Liver (tissue), 7 donors: ENCODE measurements at regions not wholly inside any gene's neighbourhood (a gene's known extent, or its start where the extent isn't known, plus 50 kb on each side); places are given as distances from the start of the nearest gene placed in this dataset.

ENCODE experiments used
- DNase-seq: peaks from one replicate; pipeline ENCODE4 v3.0.0-alpha.2; 2017; ENCODE audit warnings: low spot score
- H3K27ac ChIP-seq, 2 donors: one replicate each; pipeline ENCODE4 v1.7.0; 2013; ENCODE audit warnings: inconsistent platforms in 2 of 2, low read length in 2 of 2, control low read depth in 1 of 2, low read depth in 1 of 2, mild to moderate bottlenecking in 1 of 2
- H3K27me3 ChIP-seq, 4 donors: one replicate each; pipeline versions ENCODE4 v1.6.1 to v1.7.0; 2013; ENCODE audit warnings: low read length in 3 of 4, inconsistent platforms in 1 of 4, mild to moderate bottlenecking in 1 of 4, moderate library complexity in 1 of 4; ENCODE audit not compliant: control insufficient read depth in 4 of 4, insufficient read depth in 4 of 4
- H3K36me3 ChIP-seq, 4 donors: one replicate each; pipeline versions ENCODE4 v1.6.1 to v1.7.0; 2013; ENCODE audit warnings: low read length in 3 of 4, mild to moderate bottlenecking in 3 of 4, low read depth in 1 of 4, moderate library complexity in 1 of 4; ENCODE audit not compliant: control insufficient read depth in 4 of 4, insufficient read depth in 3 of 4
- H3K4me1 ChIP-seq, 4 donors: one replicate each; pipeline versions ENCODE4 v1.6.1 to v1.7.0; 2013; ENCODE audit warnings: low read length in 3 of 4, mild to moderate bottlenecking in 3 of 4, moderate library complexity in 1 of 4; ENCODE audit not compliant: control insufficient read depth in 4 of 4, insufficient read depth in 4 of 4
- H3K4me3 ChIP-seq, 3 donors: one replicate each; pipeline versions ENCODE4 v1.6.1 to v1.7.0; 2013; ENCODE audit warnings: low read length in 3 of 3, control low read depth in 1 of 3, low read depth in 1 of 3, mild to moderate bottlenecking in 1 of 3
- H3K9ac ChIP-seq, 2 donors: one replicate each; pipeline ENCODE4 v1.7.0; 2013; ENCODE audit warnings: low read length in 2 of 2, mild to moderate bottlenecking in 2 of 2, moderate library complexity in 2 of 2, control low read depth in 1 of 2, low read depth in 1 of 2
- H3K9me3 ChIP-seq, 4 donors: one replicate each; pipeline versions ENCODE4 v1.6.1 to v1.7.0; 2013; ENCODE audit warnings: low read length in 3 of 4; ENCODE audit not compliant: control insufficient read depth in 4 of 4
- EGR1 ChIP-seq, 2 donors: IDR thresholded peaks; 2 replicates each; pipeline ENCODE4 v1.6.1; 2016 to 2018; ENCODE audit warnings: antibody characterized with exemption in 2 of 2, low read depth in 2 of 2
- FOXA1 ChIP-seq: IDR thresholded peaks from 2 replicates; pipeline ENCODE4 v1.6.1; 2016; ENCODE audit warnings: antibody characterized with exemption
- FOXA2 ChIP-seq: IDR thresholded peaks from 2 replicates; pipeline ENCODE4 v1.6.1; 2016; ENCODE audit warnings: antibody characterized with exemption
- GABPA ChIP-seq, 2 donors: IDR thresholded peaks in 1 of 2; conservative IDR thresholded peaks in 1 of 2; 2 replicates each; pipeline ENCODE4 v1.6.1; 2016; ENCODE audit warnings: antibody characterized with exemption in 2 of 2, mild to moderate bottlenecking in 1 of 2, moderate library complexity in 1 of 2
- HNF4A ChIP-seq, 2 donors: conservative IDR thresholded peaks; 2 replicates each; pipeline ENCODE4 v1.6.1; 2016; ENCODE audit warnings: antibody characterized with exemption in 2 of 2, mild to moderate bottlenecking in 2 of 2
- HNF4G ChIP-seq: IDR thresholded peaks from 2 replicates; pipeline ENCODE4 v1.6.1; 2016; ENCODE audit warnings: antibody characterized with exemption
- JUND ChIP-seq, 2 donors: IDR thresholded peaks; 2 replicates each; pipeline ENCODE4 v1.6.1; 2016; ENCODE audit warnings: antibody characterized with exemption in 2 of 2
- NR2F2 ChIP-seq: IDR thresholded peaks from 2 replicates; pipeline ENCODE4 v1.6.1; 2016; ENCODE audit warnings: antibody characterized with exemption
- RAD21 ChIP-seq, 2 donors: IDR thresholded peaks; 2 replicates each; pipeline ENCODE4 v1.6.1; 2016; ENCODE audit warnings: antibody characterized with exemption in 2 of 2, mild to moderate bottlenecking in 2 of 2
- RXRA ChIP-seq, 2 donors: IDR thresholded peaks; 2 replicates each; pipeline ENCODE4 v1.6.1; 2017 to 2018; ENCODE audit warnings: antibody characterized with exemption in 2 of 2, mild to moderate bottlenecking in 1 of 2
- SP1 ChIP-seq: IDR thresholded peaks from 2 replicates; pipeline ENCODE4 v1.6.1; 2018; ENCODE audit warnings: antibody characterized with exemption, mild to moderate bottlenecking
- TAF1 ChIP-seq: conservative IDR thresholded peaks from 2 replicates; pipeline ENCODE4 v1.6.1; 2016; ENCODE audit warnings: antibody characterized with exemption, mild to moderate bottlenecking
- WGBS: extraction: QIAGEN DNeasy Blood & Tissue Kit; methylation state at CpG from one replicate; pipeline ENCODE4 v1.1.7; 2013; 5-methylcytosine and 5-hydroxymethylcytosine counted together
- TF ChIP-seq, protein P1 (sequence below): IDR thresholded peaks from 2 replicates; pipeline ENCODE4 v1.6.1; 2016; ENCODE audit warnings: antibody characterized with exemption
- TF ChIP-seq, protein P2 (sequence below): IDR thresholded peaks from 2 replicates; pipeline ENCODE4 v1.6.1; 2016; ENCODE audit warnings: antibody characterized with exemption
- TF ChIP-seq, protein P3 (sequence below): IDR thresholded peaks from 2 replicates; pipeline ENCODE4 v1.6.1; 2016; ENCODE audit warnings: antibody characterized with exemption
- TF ChIP-seq, protein P4 (sequence below): IDR thresholded peaks from 2 replicates; pipeline ENCODE4 v1.6.1; 2016; ENCODE audit warnings: antibody characterized with exemption, mild to moderate bottlenecking
- donor health status: healthy.
- donor health status: healthy.
- donor health status: healthy.
- donor health status: healthy.

DNA sequence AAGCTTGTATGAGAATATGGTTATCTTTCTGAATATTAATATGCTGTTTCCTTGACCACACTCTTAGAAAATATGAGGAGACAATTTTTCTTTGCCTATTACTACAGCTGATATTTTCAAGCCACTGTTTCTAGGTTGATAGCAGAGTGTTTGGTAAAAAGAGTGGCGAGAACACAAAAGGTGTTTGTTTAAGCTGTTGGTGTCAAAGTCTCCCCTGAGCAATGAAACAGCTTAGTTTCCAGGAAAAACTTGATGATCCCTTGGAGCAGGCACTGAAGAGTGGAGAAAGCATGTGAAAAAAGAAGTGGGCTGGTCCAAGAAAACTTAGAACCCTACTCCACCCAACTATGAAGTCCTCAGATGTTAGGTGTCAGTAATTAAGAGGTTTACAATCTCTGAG, 182.7 kb downstream of the TFAP2B start:
- no peak for DNase-seq
- H3K4me3 ChIP-seq, result no peak overlapping the region

DNA sequence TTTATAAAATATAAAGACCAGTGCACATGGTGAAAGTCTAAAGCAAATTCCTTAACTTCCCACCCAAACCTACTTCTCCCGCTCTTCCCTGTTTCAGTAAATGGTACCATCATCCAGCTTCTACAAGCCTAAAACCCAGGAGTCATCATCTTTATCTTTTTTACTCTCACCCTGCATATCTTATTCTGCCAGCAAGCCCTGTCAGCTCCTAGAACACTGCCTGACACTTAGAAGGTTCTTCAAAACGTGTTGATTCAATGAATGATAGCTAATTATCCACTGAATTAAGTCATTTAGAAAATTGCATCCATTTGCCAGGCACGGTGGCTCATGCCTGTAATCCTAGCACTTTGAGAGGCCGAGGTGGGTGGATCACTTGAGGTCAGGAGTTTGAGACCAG, 185.7 kb downstream of the TFAP2B start:
- no peaks in the 10 kb centered on the region for H3K36me3 ChIP-seq
- no peak overlapping the region for H3K4me3 ChIP-seq
- 78% methylated on average over 4 of the region's 4 CpGs for WGBS
- no peak overlapping the region for H3K9ac ChIP-seq
- H3K9me3 ChIP-seq, result no peaks in the 10 kb centered on the region
- no peak for DNase-seq
- TF ChIP-seq EGR1 (IDR thresholded peaks at IDR 0.05; ENCODE audit: low read depth in 2 of 2) (no peak), HNF4G (no peak), TAF1 (no peak), GABPA (IDR thresholded peaks at IDR 0.05 in 1 of 2, conservative IDR thresholded peaks at IDR 0.05 in 1 of 2) (no peak), JUND (IDR thresholded peaks at IDR 0.05) (no peak), NR2F2 (no peak), SP1 (no peak), FOXA2 (no peak), HNF4A (conservative IDR thresholded peaks at IDR 0.05) (no peak), FOXA1 (no peak)
- TF ChIP-seq, protein P1, sequence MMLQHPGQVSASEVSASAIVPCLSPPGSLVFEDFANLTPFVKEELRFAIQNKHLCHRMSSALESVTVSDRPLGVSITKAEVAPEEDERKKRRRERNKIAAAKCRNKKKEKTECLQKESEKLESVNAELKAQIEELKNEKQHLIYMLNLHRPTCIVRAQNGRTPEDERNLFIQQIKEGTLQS, result no peak
- TF ChIP-seq, protein P2, sequence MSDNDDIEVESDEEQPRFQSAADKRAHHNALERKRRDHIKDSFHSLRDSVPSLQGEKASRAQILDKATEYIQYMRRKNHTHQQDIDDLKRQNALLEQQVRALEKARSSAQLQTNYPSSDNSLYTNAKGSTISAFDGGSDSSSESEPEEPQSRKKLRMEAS, result no peak
- no peak overlapping the region for H3K27ac ChIP-seq
- H3K27me3 ChIP-seq, result no peaks in the 10 kb centered on the region
- H3K4me1 ChIP-seq, result peaks cover 0 to 4% (median 0%) of the 10 kb centered on the region in 4 donors

More for the DNA sequence above, 182.7 kb downstream of the TFAP2B start:
- 46% methylated on average over 1 of the region's 1 CpG for WGBS
- Histone ChIP-seq H3K36me3 (no peaks in the 10 kb centered on the region), H3K27ac (no peak overlapping the region), H3K9me3 (no peaks in the 10 kb centered on the region), H3K27me3 (no peaks in the 10 kb centered on the region), H3K4me1 (peaks cover 0 to 4% (median 0%) of the 10 kb centered on the region in 4 donors), H3K9ac (no peak overlapping the region)
- TF ChIP-seq FOXA2 (no peak), RXRA (IDR thresholded peaks at IDR 0.05) (no peak), RAD21 (IDR thresholded peaks at IDR 0.05) (peak in 1 of 2 donors; percentile 5), HNF4G (peak; percentile 27), SP1 (no peak), HNF4A (conservative IDR thresholded peaks at IDR 0.05) (peak; percentile 30 to 53), JUND (IDR thresholded peaks at IDR 0.05) (no peak)
- TF ChIP-seq, protein P2, result no peak
- TF ChIP-seq, protein P3, sequence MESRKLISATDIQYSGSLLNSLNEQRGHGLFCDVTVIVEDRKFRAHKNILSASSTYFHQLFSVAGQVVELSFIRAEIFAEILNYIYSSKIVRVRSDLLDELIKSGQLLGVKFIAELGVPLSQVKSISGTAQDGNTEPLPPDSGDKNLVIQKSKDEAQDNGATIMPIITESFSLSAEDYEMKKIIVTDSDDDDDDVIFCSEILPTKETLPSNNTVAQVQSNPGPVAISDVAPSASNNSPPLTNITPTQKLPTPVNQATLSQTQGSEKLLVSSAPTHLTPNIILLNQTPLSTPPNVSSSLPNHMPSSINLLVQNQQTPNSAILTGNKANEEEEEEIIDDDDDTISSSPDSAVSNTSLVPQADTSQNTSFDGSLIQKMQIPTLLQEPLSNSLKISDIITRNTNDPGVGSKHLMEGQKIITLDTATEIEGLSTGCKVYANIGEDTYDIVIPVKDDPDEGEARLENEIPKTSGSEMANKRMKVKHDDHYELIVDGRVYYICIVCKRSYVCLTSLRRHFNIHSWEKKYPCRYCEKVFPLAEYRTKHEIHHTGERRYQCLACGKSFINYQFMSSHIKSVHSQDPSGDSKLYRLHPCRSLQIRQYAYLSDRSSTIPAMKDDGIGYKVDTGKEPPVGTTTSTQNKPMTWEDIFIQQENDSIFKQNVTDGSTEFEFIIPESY, result no peak
- TF ChIP-seq, protein P4, sequence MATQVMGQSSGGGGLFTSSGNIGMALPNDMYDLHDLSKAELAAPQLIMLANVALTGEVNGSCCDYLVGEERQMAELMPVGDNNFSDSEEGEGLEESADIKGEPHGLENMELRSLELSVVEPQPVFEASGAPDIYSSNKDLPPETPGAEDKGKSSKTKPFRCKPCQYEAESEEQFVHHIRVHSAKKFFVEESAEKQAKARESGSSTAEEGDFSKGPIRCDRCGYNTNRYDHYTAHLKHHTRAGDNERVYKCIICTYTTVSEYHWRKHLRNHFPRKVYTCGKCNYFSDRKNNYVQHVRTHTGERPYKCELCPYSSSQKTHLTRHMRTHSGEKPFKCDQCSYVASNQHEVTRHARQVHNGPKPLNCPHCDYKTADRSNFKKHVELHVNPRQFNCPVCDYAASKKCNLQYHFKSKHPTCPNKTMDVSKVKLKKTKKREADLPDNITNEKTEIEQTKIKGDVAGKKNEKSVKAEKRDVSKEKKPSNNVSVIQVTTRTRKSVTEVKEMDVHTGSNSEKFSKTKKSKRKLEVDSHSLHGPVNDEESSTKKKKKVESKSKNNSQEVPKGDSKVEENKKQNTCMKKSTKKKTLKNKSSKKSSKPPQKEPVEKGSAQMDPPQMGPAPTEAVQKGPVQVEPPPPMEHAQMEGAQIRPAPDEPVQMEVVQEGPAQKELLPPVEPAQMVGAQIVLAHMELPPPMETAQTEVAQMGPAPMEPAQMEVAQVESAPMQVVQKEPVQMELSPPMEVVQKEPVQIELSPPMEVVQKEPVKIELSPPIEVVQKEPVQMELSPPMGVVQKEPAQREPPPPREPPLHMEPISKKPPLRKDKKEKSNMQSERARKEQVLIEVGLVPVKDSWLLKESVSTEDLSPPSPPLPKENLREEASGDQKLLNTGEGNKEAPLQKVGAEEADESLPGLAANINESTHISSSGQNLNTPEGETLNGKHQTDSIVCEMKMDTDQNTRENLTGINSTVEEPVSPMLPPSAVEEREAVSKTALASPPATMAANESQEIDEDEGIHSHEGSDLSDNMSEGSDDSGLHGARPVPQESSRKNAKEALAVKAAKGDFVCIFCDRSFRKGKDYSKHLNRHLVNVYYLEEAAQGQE, result no peak
